H9 (cell line): ENCODE measurements at regions not wholly inside any gene's neighbourhood (a gene's known extent, or its start where the extent isn't known, plus 50 kb on each side); places are given as distances from the start of the nearest gene placed in this dataset.

Source experiments
- DNase-seq: peaks from one replicate; pipeline ENCODE4 v3.0.0-alpha.2; 2017
- H2AFZ ChIP-seq: one replicate; pipeline ENCODE4 v1.6.1; 2013; ENCODE audit warnings: mild to moderate bottlenecking, low read length, control low read depth, moderate library complexity
- H2AK5ac ChIP-seq: 2 replicates; pipeline ENCODE4 v1.6.1; 2013; ENCODE audit warnings: low read length, control low read depth, mixed read lengths; ENCODE audit not compliant: insufficient read length
- H2BK120ac ChIP-seq: one replicate; pipeline ENCODE4 v1.6.1; 2013; ENCODE audit warnings: low read depth, mild to moderate bottlenecking, low read length, control low read depth, inconsistent platforms; ENCODE audit not compliant: poor library complexity, severe bottlenecking
- H2BK12ac ChIP-seq: 2 replicates; pipeline ENCODE4 v1.6.1; 2013; ENCODE audit warnings: low read length, control low read depth, mixed read lengths, low read depth; ENCODE audit not compliant: insufficient read length
- H2BK15ac ChIP-seq: 2 replicates; pipeline ENCODE4 v1.6.1; 2013; ENCODE audit warnings: low read depth, low read length, control low read depth
- H2BK20ac ChIP-seq: one replicate; pipeline ENCODE4 v1.6.1; 2013; ENCODE audit warnings: low read depth, mild to moderate bottlenecking, low read length, control low read depth, inconsistent platforms; ENCODE audit not compliant: poor library complexity, severe bottlenecking
- H2BK5ac ChIP-seq: 2 replicates; pipeline ENCODE4 v1.6.1; 2013; ENCODE audit warnings: low read length, control low read depth, mixed read lengths; ENCODE audit not compliant: insufficient read length
- H3K14ac ChIP-seq: 2 replicates; pipeline ENCODE4 v1.6.1; 2013; ENCODE audit warnings: low read length, control low read depth; ENCODE audit not compliant: insufficient read depth
- H3K18ac ChIP-seq: 2 replicates; pipeline ENCODE4 v1.6.1; 2013; ENCODE audit warnings: low read depth, mild to moderate bottlenecking, mixed read lengths, low read length, control low read depth; ENCODE audit not compliant: insufficient read length
- H3K23ac ChIP-seq: 2 replicates; pipeline ENCODE4 v1.6.1; 2013; ENCODE audit warnings: low read length, control low read depth, mixed read lengths, low read depth; ENCODE audit not compliant: insufficient read length
- H3K23me2 ChIP-seq: 2 replicates; pipeline ENCODE4 v1.6.1; 2013; ENCODE audit warnings: low read depth, mild to moderate bottlenecking, mixed read lengths, low read length, control low read depth; ENCODE audit not compliant: insufficient read length, poor library complexity, severe bottlenecking
- H3K27ac ChIP-seq: 2 replicates; pipeline ENCODE4 v1.5.1; 2013; ENCODE audit warnings: low read length, control low read depth, mixed read lengths, low read depth; ENCODE audit not compliant: insufficient read length
- H3K27me3 ChIP-seq: 2 replicates; pipeline ENCODE4 v1.6.1; 2013; ENCODE audit warnings: low read length, control low read depth, inconsistent platforms; ENCODE audit not compliant: insufficient read depth
- H3K4ac ChIP-seq: 2 replicates; pipeline ENCODE4 v1.6.1; 2013; ENCODE audit warnings: low read depth, mild to moderate bottlenecking, control low read depth, inconsistent platforms, low read length, moderate library complexity
- H3K4me1 ChIP-seq: 2 replicates; pipeline ENCODE4 v1.6.1; 2013; ENCODE audit warnings: low read length, control low read depth, inconsistent platforms; ENCODE audit not compliant: insufficient read depth
- H3K4me2 ChIP-seq: 2 replicates; pipeline ENCODE4 v1.6.1; 2013; ENCODE audit warnings: low read length, control low read depth, mixed read lengths; ENCODE audit not compliant: insufficient read length, insufficient read depth
- H3K56ac ChIP-seq: 2 replicates; pipeline ENCODE4 v1.6.1; 2013; ENCODE audit warnings: low read depth, mild to moderate bottlenecking, mixed read lengths, low read length, control low read depth; ENCODE audit not compliant: insufficient read length
- H3K79me1 ChIP-seq: 2 replicates; pipeline ENCODE4 v1.6.1; 2013; ENCODE audit warnings: low read depth, mild to moderate bottlenecking, moderate library complexity, low read length, control low read depth, inconsistent platforms; ENCODE audit not compliant: insufficient read depth, poor library complexity, severe bottlenecking
- H3K79me2 ChIP-seq: 2 replicates; pipeline ENCODE4 v1.6.1; 2013; ENCODE audit warnings: low read length, control low read depth, inconsistent platforms; ENCODE audit not compliant: insufficient read depth
- H3K9ac ChIP-seq: 2 replicates; pipeline ENCODE4 v1.6.1; 2013; ENCODE audit warnings: low read length, control low read depth, mixed read lengths; ENCODE audit not compliant: insufficient read length; ENCODE audit errors: extremely low read depth
- H3K9me3 ChIP-seq: one replicate; pipeline ENCODE4 v1.6.1; 2013; ENCODE audit warnings: low read depth, low read length, inconsistent platforms; ENCODE audit not compliant: control insufficient read depth
- H3T11ph ChIP-seq: one replicate; pipeline ENCODE4 v1.6.1; 2013; ENCODE audit warnings: mild to moderate bottlenecking, low read length, control low read depth, inconsistent platforms
- H4K20me1 ChIP-seq: one replicate; pipeline ENCODE4 v1.6.1; 2013; ENCODE audit not compliant: control insufficient read depth, insufficient read length, insufficient read depth
- H4K5ac ChIP-seq: 2 replicates; pipeline ENCODE4 v1.6.1; 2013; ENCODE audit warnings: low read depth, mild to moderate bottlenecking, mixed read lengths, low read length, control low read depth; ENCODE audit not compliant: insufficient read length
- H4K8ac ChIP-seq: replicated peaks from 2 replicates; pipeline ENCODE4 v1.6.1; 2013; ENCODE audit warnings: low read length, control low read depth, mixed read lengths, low read depth; ENCODE audit not compliant: insufficient read length
- H4K91ac ChIP-seq: 2 replicates; pipeline ENCODE4 v1.6.1; 2013; ENCODE audit warnings: low read depth, mild to moderate bottlenecking, moderate library complexity, mixed read lengths, low read length, control low read depth; ENCODE audit not compliant: insufficient read length
- H3K27ac Mint-ChIP-seq, 3 experiments: 2 replicates in 2 of 3; 3 replicates in 1 of 3; pipeline ENCODE4 v1.8.0; 2020 to 2021; ENCODE audit warnings: mixed read lengths in 3 of 3, mild to moderate bottlenecking in 1 of 3, moderate library complexity in 1 of 3
- H3K27me3 Mint-ChIP-seq: 2 replicates; pipeline ENCODE4 v1.8.0; 2021; ENCODE audit warnings: low read depth, mild to moderate bottlenecking, moderate library complexity, mixed read lengths
- H3K36me3 Mint-ChIP-seq, 3 experiments: 2 replicates in 2 of 3; 3 replicates in 1 of 3; pipeline ENCODE4 v1.8.0; 2020 to 2021; ENCODE audit warnings: low read depth in 3 of 3, mixed read lengths in 3 of 3; ENCODE audit not compliant: insufficient read depth in 1 of 3
- H3K4me1 Mint-ChIP-seq, 2 experiments: 2 replicates each; pipeline ENCODE4 v1.8.0; 2020; ENCODE audit warnings: mixed read lengths in 2 of 2
- H3K4me3 Mint-ChIP-seq, 2 experiments: 2 replicates in 1 of 2; 3 replicates in 1 of 2; pipeline ENCODE4 v1.8.0; 2020 to 2021; ENCODE audit warnings: mild to moderate bottlenecking in 2 of 2, mixed read lengths in 2 of 2, moderate library complexity in 1 of 2
- H3K9me3 Mint-ChIP-seq, 2 experiments: 2 replicates in 1 of 2; 3 replicates in 1 of 2; pipeline ENCODE4 v1.8.0; 2020; ENCODE audit warnings: mild to moderate bottlenecking in 2 of 2, mixed read lengths in 2 of 2, moderate library complexity in 1 of 2
- CTCF ChIP-seq: fragments of 200-600 bp; sonication (generic); conservative IDR thresholded peaks from 3 replicates; pipeline ENCODE4 v1.8.0; 2021; ENCODE audit warnings: antibody characterized with exemption, mild to moderate bottlenecking
- WGBS: extraction: QIAGEN DNeasy Blood & Tissue Kit; methylation state at CpG from one replicate; pipeline ENCODE4 v1.1.7; 2013; ENCODE audit warnings: missing lambda C conversion rate, low lambda C conversion rate, mixed read lengths; ENCODE audit not compliant: insufficient read length; ENCODE audit errors: extremely low coverage; 5-methylcytosine and 5-hydroxymethylcytosine counted together

GRCh38 chr18:37873416-37873815 is 307.8 kb upstream of the CELF4 start:
- H4K91ac ChIP-seq = no peak overlapping the region

More at GRCh38 chr18:37873416-37873815, 307.8 kb upstream of the CELF4 start:
- H3K27ac ChIP-seq = no peak overlapping the region
- H2BK5ac ChIP-seq = no peak overlapping the region
- H3K79me2 ChIP-seq = no peaks in the 10 kb centered on the region
- H3T11ph ChIP-seq = no peak overlapping the region
- H3K4me1 ChIP-seq = no peaks in the 10 kb centered on the region; the same call in 1 of the 2 replicates
- no CpG with 5 or more reads among the region's 1 CpG for WGBS
- H4K5ac ChIP-seq = no peak overlapping the region
- DNase-seq = no peak
- peaks cover under 1 to 5% of the 10 kb centered on the region in 2 experiments; a peak in 3 of 5 replicates for H3K9me3 Mint-ChIP-seq
- no peak overlapping the region for H3K27ac Mint-ChIP-seq
- no peak overlapping the region for H3K4me2 ChIP-seq
- H3K4me1 Mint-ChIP-seq = peaks cover 6 to 8% of the 10 kb centered on the region in 2 experiments; a peak in 3 of 4 replicates
- no peaks in the 10 kb centered on the region for H3K23me2 ChIP-seq
- no peaks in the 10 kb centered on the region for H3K9me3 ChIP-seq
- H4K8ac ChIP-seq = no peak overlapping the region
- H3K56ac ChIP-seq = no peak overlapping the region
- no peak overlapping the region for H2AFZ ChIP-seq
- no peak for TF ChIP-seq CTCF
- H3K27me3 ChIP-seq = no peaks in the 10 kb centered on the region
- H4K20me1 ChIP-seq = no peaks in the 10 kb centered on the region
- no peak overlapping the region for H3K18ac ChIP-seq
- no peak overlapping the region for H2AK5ac ChIP-seq
- no peak overlapping the region for H2BK120ac ChIP-seq
- no peaks in the 10 kb centered on the region; a peak in 1 of 7 replicates for H3K36me3 Mint-ChIP-seq
- H3K4me3 Mint-ChIP-seq = no peak overlapping the region
- H3K4ac ChIP-seq = no peak overlapping the region
- H3K79me1 ChIP-seq = no peaks in the 10 kb centered on the region
- no peak overlapping the region for H3K23ac ChIP-seq
- no peak overlapping the region for H2BK12ac ChIP-seq
- no peak overlapping the region for H2BK20ac ChIP-seq
- H3K14ac ChIP-seq = no peak overlapping the region
- no peak overlapping the region for H2BK15ac ChIP-seq
- H3K27me3 Mint-ChIP-seq = no peaks in the 10 kb centered on the region
- H3K9ac ChIP-seq = no peak overlapping the region
